ENCODE measurements at regions not wholly inside any gene's neighbourhood (a gene's known extent, or its start where the extent isn't known, plus 50 kb on each side); places are given as distances from the start of the nearest gene placed in this dataset.

DNA sequence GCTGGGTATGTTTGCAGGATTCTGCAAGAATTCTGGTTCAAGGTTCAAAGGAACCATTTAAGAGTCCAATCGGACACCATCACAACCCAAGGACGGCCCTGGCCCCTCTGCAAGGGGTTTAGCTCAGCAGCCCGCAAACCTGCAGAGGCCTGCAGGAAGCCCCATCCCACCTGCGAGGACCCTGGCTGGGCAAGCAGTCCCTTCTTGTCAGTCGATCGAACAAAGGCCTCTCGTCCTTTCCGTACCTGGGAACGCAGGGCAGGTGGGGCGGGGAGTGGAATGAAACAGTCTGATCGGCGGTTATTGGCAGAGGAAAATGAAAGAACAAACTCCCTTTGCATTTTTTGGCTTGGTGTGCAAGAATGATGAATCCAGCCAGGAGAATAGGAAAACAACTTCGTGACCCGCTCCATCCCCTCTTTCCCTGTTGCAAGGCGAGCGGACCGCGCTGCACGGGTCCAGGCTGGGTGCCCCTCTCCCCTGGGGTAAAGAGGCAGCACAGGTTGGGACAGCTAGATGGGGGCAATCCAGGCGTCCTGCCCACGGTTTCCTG lies 73.7 kb downstream of the INSIG1 start:
- DNase-seq (ENCODE audit: low read depth, low spot score), result no peak
- Histone ChIP-seq H3K36me3 (ENCODE audit: control insufficient read depth, insufficient read depth, low read length) (no peaks in the 10 kb centered on the region), H3K27me3 (ENCODE audit: control insufficient read depth, insufficient read depth, low read length) (peaks cover 75% of the 10 kb centered on the region)

DNA sequence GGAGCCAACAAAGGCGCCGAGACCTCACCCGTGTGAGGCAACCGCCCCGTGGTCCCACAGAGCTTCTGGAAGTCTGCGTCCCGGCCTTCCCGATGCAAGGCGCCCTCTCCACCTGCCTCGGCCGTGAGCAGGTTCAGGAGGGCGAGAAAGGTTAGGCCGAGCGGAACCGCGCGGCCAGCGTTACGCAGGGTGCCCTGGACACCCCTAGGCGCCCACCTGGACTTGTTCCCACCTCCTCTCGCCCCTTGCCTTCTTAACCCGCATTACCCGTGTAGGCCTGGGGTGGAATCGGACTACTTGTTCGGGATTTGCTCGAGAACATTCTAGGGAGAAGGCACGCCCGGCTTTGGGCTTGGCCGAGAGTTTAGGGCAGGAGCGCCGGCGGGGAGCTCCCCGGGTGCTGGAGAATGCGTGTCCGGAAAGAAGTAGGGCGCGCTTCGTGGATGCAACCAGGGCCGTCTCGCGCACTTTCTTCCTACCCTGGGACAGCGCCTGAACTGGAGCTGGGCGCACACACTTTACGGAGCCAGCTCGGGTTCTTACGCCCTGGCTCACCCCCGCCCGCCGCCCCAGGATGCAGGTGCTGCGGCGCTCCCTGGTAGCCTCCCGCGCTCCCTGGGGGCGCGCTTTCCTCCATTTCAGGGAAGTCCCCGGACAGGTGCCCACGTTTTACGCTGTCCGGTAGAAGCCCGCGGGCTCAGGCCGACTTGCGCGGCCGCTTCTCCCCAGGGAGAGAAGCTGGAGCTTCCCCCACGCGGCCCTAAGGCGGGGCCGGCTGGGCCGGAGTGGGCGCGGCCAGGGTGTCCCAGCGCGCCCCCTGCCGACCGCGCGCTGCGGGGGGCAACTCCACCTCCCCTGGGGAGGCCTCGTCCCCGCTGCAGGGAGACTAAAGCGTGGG lies 74.5 kb downstream of the INSIG1 start:
- H3K4me3 ChIP-seq (ENCODE audit: low read length), result peak overlapping the region; percentile 6; the same call in 1 of the 2 replicates
- WGBS (ENCODE audit: insufficient coverage, insufficient read length), result no CpG with 5 or more reads among the region's 82 CpGs
- H3K27ac ChIP-seq (ENCODE audit: low read length), result no peak overlapping the region
- no peak for DNase-seq (ENCODE audit: low read depth, low spot score)
- peaks cover 7% of the 10 kb centered on the region for H3K4me1 ChIP-seq (ENCODE audit: control insufficient read depth, insufficient read depth, low read length)
- H3K9me3 ChIP-seq (ENCODE audit: control insufficient read depth, insufficient read depth, low read length), result no peaks in the 10 kb centered on the region; the same call in 1 of the 2 replicates
- peaks cover 82% of the 10 kb centered on the region for H3K27me3 ChIP-seq (ENCODE audit: control insufficient read depth, insufficient read depth, low read length)
- H3K36me3 ChIP-seq (ENCODE audit: control insufficient read depth, insufficient read depth, low read length), result no peaks in the 10 kb centered on the region

More for the DNA sequence above, 73.7 kb downstream of the INSIG1 start:
- Histone ChIP-seq H3K4me3 (ENCODE audit: low read length) (peak overlapping the region; percentile 6; the same call in 1 of the 2 replicates), H3K27ac (ENCODE audit: low read length) (no peak overlapping the region), H3K4me1 (ENCODE audit: control insufficient read depth, insufficient read depth, low read length) (peaks cover 7% of the 10 kb centered on the region), H3K9me3 (ENCODE audit: control insufficient read depth, insufficient read depth, low read length) (no peaks in the 10 kb centered on the region; the same call in 1 of the 2 replicates)
- no CpG with 5 or more reads among the region's 21 CpGs for WGBS (ENCODE audit: insufficient coverage, insufficient read length)

GRCh38 chr7:155372782-155373358 lies 75.2 kb downstream of the INSIG1 start:
- Histone ChIP-seq H3K27ac (ENCODE audit: low read length) (no peak overlapping the region), H3K4me3 (ENCODE audit: low read length) (no peak overlapping the region), H3K9me3 (ENCODE audit: control insufficient read depth, insufficient read depth, low read length) (no peaks in the 10 kb centered on the region; the same call in 1 of the 2 replicates), H3K36me3 (ENCODE audit: control insufficient read depth, insufficient read depth, low read length) (no peaks in the 10 kb centered on the region), H3K4me1 (ENCODE audit: control insufficient read depth, insufficient read depth, low read length) (peaks cover 7% of the 10 kb centered on the region), H3K27me3 (ENCODE audit: control insufficient read depth, insufficient read depth, low read length) (peaks cover 89% of the 10 kb centered on the region)
- WGBS (ENCODE audit: insufficient coverage, insufficient read length), result no CpG with 5 or more reads among the region's 28 CpGs
- no peak for DNase-seq (ENCODE audit: low read depth, low spot score)

- Histone ChIP-seq H3K27me3 (ENCODE audit: control insufficient read depth, insufficient read depth, low read length) (peaks cover 97% of the 10 kb centered on the region), H3K4me3 (ENCODE audit: low read length) (no peak overlapping the region), H3K4me1 (ENCODE audit: control insufficient read depth, insufficient read depth, low read length) (peaks cover 7% of the 10 kb centered on the region), H3K27ac (ENCODE audit: low read length) (no peak overlapping the region), H3K9me3 (ENCODE audit: control insufficient read depth, insufficient read depth, low read length) (no peaks in the 10 kb centered on the region; the same call in 1 of the 2 replicates), H3K36me3 (ENCODE audit: control insufficient read depth, insufficient read depth, low read length) (no peaks in the 10 kb centered on the region)
- DNase-seq (ENCODE audit: low read depth, low spot score), result no peak
- WGBS (ENCODE audit: insufficient coverage, insufficient read length), result no CpG with 5 or more reads among the region's 62 CpGs
Measured at GRCh38 chr7:155373359-155374273, 75.9 kb downstream of the INSIG1 start.

- Histone ChIP-seq H3K27me3 (ENCODE audit: control insufficient read depth, insufficient read depth, low read length) (peaks cover 99% of the 10 kb centered on the region), H3K9me3 (ENCODE audit: control insufficient read depth, insufficient read depth, low read length) (no peaks in the 10 kb centered on the region; the same call in 1 of the 2 replicates), H3K4me3 (ENCODE audit: low read length) (no peak overlapping the region), H3K27ac (ENCODE audit: low read length) (no peak overlapping the region), H3K36me3 (ENCODE audit: control insufficient read depth, insufficient read depth, low read length) (no peaks in the 10 kb centered on the region), H3K4me1 (ENCODE audit: control insufficient read depth, insufficient read depth, low read length) (peaks cover 7% of the 10 kb centered on the region)
- WGBS (ENCODE audit: insufficient coverage, insufficient read length), result no CpG with 5 or more reads among the region's 110 CpGs
- DNase-seq (ENCODE audit: low read depth, low spot score), result no peak
Measured at GRCh38 chr7:155374276-155375252, 76.9 kb downstream of the INSIG1 start.

DNA sequence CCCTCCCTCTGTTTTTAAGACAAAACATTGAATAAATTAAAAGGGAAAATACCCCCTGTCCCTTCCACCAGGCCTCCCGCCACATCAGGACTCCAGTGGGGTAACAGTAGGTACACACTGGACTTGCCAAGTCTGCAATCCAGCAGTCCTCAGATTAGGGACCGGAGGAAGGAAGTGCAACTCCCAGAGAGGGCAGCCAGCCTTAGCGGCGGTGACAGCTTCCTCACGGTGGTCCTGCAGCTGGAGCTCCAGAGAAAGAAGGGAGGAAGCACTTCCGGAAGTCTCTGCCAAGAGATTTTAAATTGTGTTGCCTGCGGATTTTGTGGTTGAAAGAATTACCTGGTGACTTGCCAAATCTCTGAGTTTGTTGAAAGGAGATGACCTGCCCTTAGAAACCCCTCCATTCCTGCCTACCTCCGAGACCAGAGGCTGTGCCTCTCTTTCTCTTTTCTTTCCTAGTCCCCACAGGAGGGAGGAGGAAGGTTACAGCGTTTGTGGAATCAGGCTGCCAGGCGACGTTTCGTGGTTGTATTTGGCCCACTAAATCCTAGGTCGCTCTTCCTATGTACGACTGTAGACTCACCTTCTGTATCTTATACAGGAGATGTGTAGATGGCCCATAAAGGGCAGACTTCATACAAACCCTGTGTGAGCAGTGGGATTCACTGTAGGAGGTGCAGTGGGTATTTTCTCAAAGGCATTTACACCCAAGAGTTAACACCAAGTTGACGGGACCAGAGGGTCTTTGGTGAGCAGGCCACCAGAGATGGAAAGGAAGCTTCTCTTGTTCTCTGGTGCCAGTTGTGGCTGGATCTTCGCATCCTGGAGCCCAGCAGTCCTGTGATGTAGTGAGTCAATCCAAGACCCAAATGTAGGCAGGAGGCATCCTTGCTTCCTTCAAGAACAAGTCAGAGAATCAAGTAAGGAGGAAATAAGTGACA lies 77.9 kb downstream of the INSIG1 start:
- Histone ChIP-seq H3K27ac (ENCODE audit: low read length) (no peak overlapping the region), H3K27me3 (ENCODE audit: control insufficient read depth, insufficient read depth, low read length) (peaks cover 96% of the 10 kb centered on the region), H3K9me3 (ENCODE audit: control insufficient read depth, insufficient read depth, low read length) (no peaks in the 10 kb centered on the region; the same call in 1 of the 2 replicates), H3K36me3 (ENCODE audit: control insufficient read depth, insufficient read depth, low read length) (no peaks in the 10 kb centered on the region), H3K4me1 (ENCODE audit: control insufficient read depth, insufficient read depth, low read length) (peaks cover 7% of the 10 kb centered on the region), H3K4me3 (ENCODE audit: low read length) (no peak overlapping the region)
- no peak for DNase-seq (ENCODE audit: low read depth, low spot score)
- no CpG with 5 or more reads among the region's 16 CpGs for WGBS (ENCODE audit: insufficient coverage, insufficient read length)

- no peaks in the 10 kb centered on the region for H3K9me3 ChIP-seq (ENCODE audit: control insufficient read depth, insufficient read depth, low read length)
- peaks cover 97% of the 10 kb centered on the region for H3K27me3 ChIP-seq (ENCODE audit: control insufficient read depth, insufficient read depth, low read length)
- no peak overlapping the region for H3K27ac ChIP-seq (ENCODE audit: low read length)
- DNase-seq (ENCODE audit: low read depth, low spot score), result no peak
- peaks cover 4% of the 10 kb centered on the region for H3K4me1 ChIP-seq (ENCODE audit: control insufficient read depth, insufficient read depth, low read length)
- WGBS (ENCODE audit: insufficient coverage, insufficient read length), result no CpG with 5 or more reads among the region's 13 CpGs
- H3K4me3 ChIP-seq (ENCODE audit: low read length), result no peak overlapping the region
- H3K36me3 ChIP-seq (ENCODE audit: control insufficient read depth, insufficient read depth, low read length), result no peaks in the 10 kb centered on the region
Measured at GRCh38 chr7:155377071-155377837, 79.6 kb downstream of the INSIG1 start.

DNA sequence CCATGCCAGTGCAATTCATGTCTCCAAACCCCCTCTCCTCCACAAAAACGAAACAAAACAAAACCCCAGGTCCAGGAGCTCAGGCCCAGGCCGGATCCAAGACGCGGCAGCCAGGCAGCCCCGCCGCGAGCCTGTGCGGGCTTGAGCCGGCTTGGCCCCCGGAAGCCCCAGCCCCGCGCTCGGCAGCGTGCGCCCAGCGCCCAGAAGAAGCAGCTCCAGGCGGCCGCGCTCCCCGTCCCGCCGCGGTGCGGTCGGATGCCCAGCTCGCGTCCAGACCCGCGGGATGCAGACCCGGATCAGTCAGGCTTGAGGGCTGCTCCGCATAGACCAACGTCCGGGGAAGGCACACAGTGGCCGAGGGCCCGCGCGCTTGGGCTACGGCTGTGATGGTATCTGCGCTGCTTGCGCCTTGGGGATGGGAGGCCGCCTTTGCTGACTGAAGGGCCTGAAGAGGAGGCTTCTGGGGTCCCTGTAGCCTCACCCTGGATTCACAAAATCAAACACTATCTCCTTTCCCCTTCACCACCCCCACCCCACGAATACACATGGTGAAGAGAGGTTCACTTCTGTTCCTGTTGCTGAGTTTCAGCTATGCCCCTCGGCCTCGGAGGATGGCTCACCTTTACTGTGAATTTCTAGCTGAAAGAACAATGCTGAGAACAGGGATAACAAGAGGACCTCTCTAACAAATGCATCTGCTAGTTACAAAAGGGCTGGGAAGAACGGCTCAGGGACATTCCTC lies 79.9 kb upstream of the EN2 start:
- no CpG with 5 or more reads among the region's 45 CpGs for WGBS (ENCODE audit: insufficient coverage, insufficient read length)
- DNase-seq (ENCODE audit: low read depth, low spot score), result no peak
- Histone ChIP-seq H3K27ac (ENCODE audit: low read length) (no peak overlapping the region), H3K27me3 (ENCODE audit: control insufficient read depth, insufficient read depth, low read length) (peaks cover 97% of the 10 kb centered on the region), H3K36me3 (ENCODE audit: control insufficient read depth, insufficient read depth, low read length) (no peaks in the 10 kb centered on the region), H3K9me3 (ENCODE audit: control insufficient read depth, insufficient read depth, low read length) (no peaks in the 10 kb centered on the region), H3K4me1 (ENCODE audit: control insufficient read depth, insufficient read depth, low read length) (peaks cover 6% of the 10 kb centered on the region), H3K4me3 (ENCODE audit: low read length) (no peak overlapping the region)
